SK-N-MC (cell line): ENCODE measurements at regions not wholly inside any gene's neighbourhood (a gene's known extent, or its start where the extent isn't known, plus 50 kb on each side); places are given as distances from the start of the nearest gene placed in this dataset.

Experiments used
- EZH2 ChIP-seq: fragments of 200-600 bp; sonication (generic); IDR thresholded peaks from one replicate; pipeline ENCODE4 v1.6.1; 2017; ENCODE audit warnings: antibody characterized with exemption
- POLR2AphosphoS5 ChIP-seq: IDR thresholded peaks from 2 replicates; pipeline ENCODE4 v1.6.1; 2012; ENCODE audit warnings: mild to moderate bottlenecking, low read depth, low read length, borderline replicate concordance

- no peak for TF ChIP-seq EZH2
- TF ChIP-seq POLR2AphosphoS5 = no peak
Measured at GRCh38 chr1:14539309-14539708, 59.2 kb upstream of the KAZN start.
